HG03378 (cell line): ENCODE measurements at regions not wholly inside any gene's neighbourhood (a gene's known extent, or its start where the extent isn't known, plus 50 kb on each side); places are given as distances from the start of the nearest gene placed in this dataset.
"Not testable (repeated sequence)": the region's sequence is repeated elsewhere in the genome, so short reads cannot be mapped to it uniquely, and the experiment has no call there.

Source experiments
- ATAC-seq: cut with Tn5 transposase; IDR thresholded peaks from one replicate; pipeline ENCODE4 v1.9.1; 2021; ENCODE audit warnings: mild to moderate bottlenecking, moderate library complexity; ENCODE audit not compliant: unreplicated experiment

GRCh38 chr11:91093141-91093540 is 870.3 kb upstream of the CHORDC1 start:
- ATAC-seq = no peak

DNA sequence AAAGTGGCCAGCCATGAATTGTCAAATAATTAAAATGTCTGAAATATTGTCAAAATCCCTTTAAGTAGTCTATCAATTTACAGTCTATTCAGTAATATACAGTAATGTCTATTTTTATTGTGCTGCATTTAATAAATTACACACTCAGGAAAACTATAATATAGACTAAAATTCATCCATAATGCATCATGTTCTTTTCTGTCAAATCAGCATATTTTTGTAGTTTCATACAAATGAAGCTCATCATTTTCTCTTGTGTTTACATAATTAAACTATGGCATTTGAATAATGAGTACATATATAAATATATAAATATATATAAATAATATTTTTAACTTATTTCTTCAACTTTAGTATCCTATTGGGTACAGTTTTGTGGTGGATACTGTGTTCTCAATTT is 868.7 kb upstream of the CHORDC1 start:
- ATAC-seq = no peak

DNA sequence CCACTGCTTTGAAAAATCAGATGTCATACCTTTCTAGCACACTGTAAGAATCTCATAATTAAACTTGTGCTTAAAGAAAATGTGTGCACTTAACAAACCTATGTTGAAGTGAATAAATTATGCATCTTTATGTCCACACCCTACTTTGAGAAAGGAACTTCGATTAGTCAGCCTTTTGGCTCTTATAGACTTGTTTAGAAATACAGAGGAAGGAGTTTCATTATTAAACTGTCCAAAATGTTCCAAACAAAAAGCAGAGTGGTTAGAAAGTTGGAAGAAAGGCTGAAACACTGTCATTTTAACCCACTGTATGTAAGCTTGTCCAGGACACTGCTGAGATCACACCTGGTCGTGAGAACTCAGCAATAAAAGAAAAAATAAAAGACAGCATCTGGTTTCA is 863.2 kb upstream of the CHORDC1 start:
- no peak for ATAC-seq

DNA sequence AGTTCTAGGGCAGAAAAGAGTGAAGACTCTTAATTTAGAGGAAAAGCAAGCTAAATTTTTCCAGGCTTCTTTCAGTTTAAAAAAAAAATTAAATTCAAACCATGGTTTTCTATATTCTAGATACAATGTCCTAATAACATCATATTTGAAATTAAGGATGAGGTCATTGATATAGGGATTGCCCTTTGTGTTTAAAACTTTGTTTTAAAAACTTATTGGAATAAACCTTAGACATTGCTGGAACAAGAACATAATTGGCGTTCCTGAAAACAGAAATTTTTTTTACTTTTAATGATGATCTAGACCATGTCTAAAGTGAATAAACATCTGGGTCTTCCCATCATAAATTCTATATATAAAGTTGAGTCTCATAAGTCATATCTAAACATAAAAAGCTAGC is 859.4 kb upstream of the CHORDC1 start:
- no peak for ATAC-seq

GRCh38 chr11:91081440-91082043 is 858.7 kb upstream of the CHORDC1 start:
- ATAC-seq = no peak

- no peak for ATAC-seq
These were observed 855.4 kb upstream of the CHORDC1 start for GRCh38 chr11:91078221-91078620.

GRCh38 chr11:91075032-91075695 is 852.3 kb upstream of the CHORDC1 start:
- no peak for ATAC-seq

- ATAC-seq = no peak
These were observed 844.8 kb upstream of the CHORDC1 start for GRCh38 chr11:91067666-91068065.

- ATAC-seq = no peak
These were observed 843.7 kb upstream of the CHORDC1 start for GRCh38 chr11:91066456-91067047.

DNA sequence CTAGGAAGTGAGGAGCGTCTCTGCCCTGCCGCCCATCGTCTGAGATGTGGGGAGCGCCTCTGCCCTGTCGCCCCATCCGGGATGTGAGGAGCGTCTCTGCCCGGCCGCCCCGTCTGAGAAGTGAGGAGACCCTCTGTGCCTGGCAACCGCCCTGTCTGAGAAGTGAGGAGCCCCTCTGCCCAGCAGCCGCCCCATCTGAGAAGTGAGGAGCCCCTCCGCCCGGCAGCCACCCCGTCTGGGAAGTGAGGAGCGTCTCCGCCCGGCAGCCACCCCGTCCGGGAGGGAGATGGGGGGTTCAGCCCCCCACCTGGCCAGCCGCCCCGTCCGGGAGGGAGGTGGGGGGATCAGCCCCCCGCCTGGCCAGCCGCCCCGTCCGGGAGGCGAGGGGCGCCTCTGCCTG is 840.5 kb upstream of the CHORDC1 start:
- not testable (repeated sequence) for ATAC-seq

GRCh38 chr11:91047882-91048281 is 825.0 kb upstream of the CHORDC1 start:
- no peak for ATAC-seq

- no peak for ATAC-seq
These were observed 823.4 kb upstream of the CHORDC1 start for GRCh38 chr11:91046261-91046660.

- no peak for ATAC-seq
These were observed 818.8 kb upstream of the CHORDC1 start for GRCh38 chr11:91041626-91042025.

GRCh38 chr11:91023731-91024130 is 800.9 kb upstream of the CHORDC1 start:
- ATAC-seq = no peak

DNA sequence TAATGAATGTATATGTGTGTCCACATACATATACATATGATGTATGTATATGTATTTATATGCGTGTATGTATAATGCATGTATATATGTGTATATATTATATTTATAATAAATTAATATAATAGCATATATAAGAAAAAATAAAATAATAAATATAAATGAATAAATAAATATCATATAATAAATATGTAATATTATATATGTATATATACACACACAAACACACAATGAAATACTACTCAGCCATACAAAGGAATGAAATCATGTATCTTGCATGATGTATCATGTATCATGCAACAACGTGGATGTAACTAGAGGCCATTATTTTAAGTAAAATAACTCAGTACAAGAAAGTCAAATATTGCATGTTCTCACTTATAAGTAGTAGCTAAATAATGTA is 788.7 kb upstream of the CHORDC1 start:
- ATAC-seq = no peak

- no peak for ATAC-seq
These were observed 782.6 kb upstream of the CHORDC1 start for GRCh38 chr11:91005458-91005857.

DNA sequence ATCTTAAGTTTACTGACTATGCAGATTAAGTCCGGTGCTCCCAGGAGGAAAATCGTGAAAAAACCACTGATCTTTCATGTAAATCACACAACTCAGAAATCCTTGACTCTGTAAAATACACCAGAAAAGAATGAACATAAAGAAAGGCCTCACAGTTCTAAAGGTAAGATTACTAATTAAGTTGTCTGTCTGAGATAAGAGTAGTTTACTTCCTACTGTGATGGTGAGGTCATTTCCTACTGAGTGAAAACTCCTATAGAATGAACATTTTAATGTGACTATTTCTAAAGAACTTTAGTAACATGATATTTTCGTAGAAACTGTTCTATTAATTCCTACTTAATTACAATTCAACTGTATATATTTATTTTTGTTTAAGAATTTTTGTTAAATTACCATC is 774.4 kb upstream of the CHORDC1 start:
- no peak for ATAC-seq

- not testable (repeated sequence) for ATAC-seq
These were observed 749.3 kb upstream of the CHORDC1 start for GRCh38 chr11:90972159-90972558.

- no peak for ATAC-seq
These were observed 725.1 kb upstream of the CHORDC1 start for GRCh38 chr11:90947930-90948329.

DNA sequence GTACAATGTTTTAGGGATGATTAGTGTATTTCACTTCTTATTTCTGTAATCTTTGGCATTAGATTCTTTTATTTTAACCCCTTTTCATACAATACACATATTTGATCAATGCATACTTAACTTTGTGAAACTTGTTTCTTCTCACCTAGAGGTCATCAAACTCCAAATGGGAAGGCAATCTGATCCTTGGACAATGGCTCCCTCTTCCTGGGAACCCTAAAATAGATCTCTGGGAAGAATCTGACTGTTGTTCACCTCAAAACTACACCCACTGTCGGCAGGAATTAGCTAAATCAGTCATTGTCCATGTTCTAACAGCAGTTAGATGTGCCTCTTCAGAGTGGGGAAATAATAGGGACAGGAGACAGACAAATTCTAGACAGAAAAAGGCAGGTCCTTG is 707.4 kb upstream of the CHORDC1 start:
- no peak for ATAC-seq

- no peak for ATAC-seq
These were observed 696.5 kb upstream of the CHORDC1 start for GRCh38 chr11:90919332-90919731.

GRCh38 chr11:90916706-90917105 is 693.9 kb upstream of the CHORDC1 start:
- no peak for ATAC-seq
